ENCODE measurements at regions not wholly inside any gene's neighbourhood (a gene's known extent, or its start where the extent isn't known, plus 50 kb on each side); places are given as distances from the start of the nearest gene placed in this dataset.

- intact Hi-C loops (cut with micrococcal nuclease), result no loop called here
Measured at GRCh38 chr4:13056630-13057189, 427.4 kb downstream of the RAB28 start.

- intact Hi-C loops (cut with micrococcal nuclease), result no loop called here
Measured at GRCh38 chr4:13054420-13054970, 429.6 kb downstream of the RAB28 start.

DNA sequence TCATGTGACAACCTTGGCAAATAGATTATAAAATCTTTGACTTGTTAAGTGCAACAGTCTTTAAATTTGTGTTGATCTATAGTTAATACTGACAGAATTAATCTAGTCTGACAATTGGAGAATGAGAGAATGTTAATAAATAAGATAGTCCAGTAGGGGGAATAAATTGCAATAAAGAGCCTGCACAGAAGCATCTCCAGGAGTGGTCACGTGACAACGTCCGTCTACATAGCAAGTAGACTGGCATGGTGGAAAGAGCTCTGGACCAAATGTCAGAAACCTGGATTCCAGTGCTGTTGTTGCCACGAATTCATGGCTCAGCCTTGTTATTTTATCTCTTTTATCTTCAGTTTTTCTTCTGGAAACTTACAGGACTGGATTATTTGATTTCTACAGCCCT is 436.5 kb downstream of the RAB28 start:
- intact Hi-C loops (cut with micrococcal nuclease), result no loop called here

DNA sequence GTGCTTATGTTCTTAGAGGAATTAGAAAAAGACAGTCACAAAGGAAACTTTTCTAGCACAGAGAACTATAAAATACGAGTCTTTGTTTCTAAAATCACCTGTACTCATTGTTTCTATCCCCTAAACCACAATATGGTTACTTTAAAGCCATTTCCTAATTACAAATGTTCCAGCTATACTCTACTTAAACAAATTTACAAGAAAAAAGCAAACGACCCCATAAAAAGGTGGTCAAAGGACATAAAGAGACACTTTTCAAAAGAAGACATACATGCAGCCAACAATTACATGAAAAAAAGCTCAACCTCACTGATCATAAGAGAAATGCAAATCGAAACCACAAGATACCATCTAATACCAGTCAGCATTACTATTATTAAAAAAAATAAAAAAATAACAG is 447.3 kb downstream of the RAB28 start:
- intact Hi-C loops (cut with micrococcal nuclease), result no loop called here

- intact Hi-C loops (cut with micrococcal nuclease), result no loop called here
Measured at GRCh38 chr4:13032936-13033335, 451.2 kb downstream of the RAB28 start.

DNA sequence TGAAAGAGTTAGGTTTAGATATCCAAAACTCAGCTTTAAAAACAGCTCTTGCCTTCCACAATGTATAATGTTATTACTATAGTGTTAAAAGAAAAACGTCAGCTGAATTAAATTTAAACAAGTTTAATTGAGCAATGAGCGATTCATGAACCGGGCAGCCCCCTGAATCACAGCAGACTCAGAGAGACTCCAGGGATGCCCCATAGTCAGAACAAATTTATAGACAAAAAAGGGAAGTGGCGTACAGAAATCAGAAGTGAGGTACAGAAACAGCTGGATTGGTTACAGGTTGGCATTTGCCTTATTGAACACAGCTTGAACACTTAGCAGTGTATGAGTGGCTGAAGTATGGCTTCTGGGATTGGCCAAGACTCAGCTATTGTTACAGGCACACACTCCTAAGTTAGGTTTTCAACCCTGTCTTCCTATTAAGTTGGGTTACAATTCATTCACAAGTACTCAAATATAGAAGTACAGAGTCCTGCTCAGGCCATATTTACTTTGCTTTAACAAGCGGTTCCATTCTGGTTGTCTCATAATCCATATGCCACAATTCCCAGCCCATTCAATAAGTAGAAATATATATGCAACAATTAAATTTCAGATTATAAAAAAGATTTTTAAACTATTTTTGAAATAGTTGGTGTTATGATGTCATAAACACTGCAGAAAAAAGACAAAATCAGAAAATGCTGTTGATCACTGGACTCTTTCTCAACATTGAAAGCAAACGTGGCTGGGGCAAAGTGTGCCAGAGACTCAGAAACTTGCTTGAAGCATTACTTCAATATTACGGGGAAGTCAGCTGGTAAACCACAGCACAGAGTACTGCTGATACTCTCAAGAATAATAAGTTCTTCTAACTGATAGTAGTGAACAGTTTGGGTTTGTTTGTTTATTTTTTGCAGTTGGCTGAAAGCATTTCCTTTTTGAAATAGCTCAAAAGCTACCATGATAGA is 459.7 kb downstream of the RAB28 start:
- intact Hi-C loops (cut with micrococcal nuclease), result no loop called here

DNA sequence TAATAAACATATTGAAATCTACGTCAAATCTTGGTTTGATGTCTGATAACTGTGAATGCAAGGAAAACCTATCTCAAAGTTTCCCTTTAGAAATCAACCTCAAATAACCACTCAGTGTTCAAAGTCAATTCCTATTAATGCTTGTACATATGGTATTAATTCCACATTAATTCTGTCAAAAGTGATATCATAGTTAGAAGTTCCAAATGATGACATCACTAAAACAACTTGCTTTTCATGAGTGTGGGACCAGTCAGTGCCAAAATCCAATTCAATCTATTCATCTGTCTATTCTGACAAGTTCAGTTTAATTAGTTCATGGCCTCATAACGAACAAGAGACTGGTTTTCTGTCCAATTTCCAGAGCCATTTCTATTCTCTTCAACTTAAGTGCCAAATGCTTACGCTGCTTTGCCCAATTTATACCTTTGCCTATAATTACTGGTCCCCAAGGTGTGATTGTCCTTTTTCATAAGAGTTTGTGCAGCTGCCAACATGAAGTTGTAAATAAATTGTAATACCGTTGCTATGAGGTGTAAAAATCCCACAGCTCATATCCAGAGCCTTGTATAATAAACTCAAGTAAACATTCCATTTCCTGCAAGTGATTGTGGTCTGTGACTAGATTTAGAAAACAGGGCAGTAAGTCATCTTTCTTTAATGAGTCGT is 476.2 kb downstream of the RAB28 start:
- intact Hi-C loops (cut with micrococcal nuclease), result no loop called here

GRCh38 chr4:12993923-12994322 is 490.2 kb downstream of the RAB28 start:
- intact Hi-C loops (cut with micrococcal nuclease), result no loop called here

DNA sequence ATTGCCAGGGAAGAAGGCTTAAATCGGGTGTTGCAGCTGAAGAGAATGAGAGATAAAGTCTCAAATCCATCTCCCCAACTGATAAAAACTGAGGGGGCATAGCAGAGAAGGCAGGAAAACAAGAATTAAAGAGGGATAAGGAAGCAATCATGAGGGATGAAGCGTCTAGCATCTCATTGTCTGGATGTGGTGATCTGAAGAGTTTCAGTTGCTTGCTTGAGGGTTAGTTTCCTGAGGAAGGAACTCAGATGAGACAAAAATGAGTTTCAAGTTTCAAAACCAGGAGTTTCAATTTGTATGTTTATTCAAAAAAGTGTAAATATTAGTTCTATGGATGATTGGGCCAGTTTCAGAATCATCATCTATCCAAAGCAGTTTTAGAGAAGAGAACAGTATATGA is 496.9 kb downstream of the RAB28 start:
- intact Hi-C loops (cut with micrococcal nuclease), result no loop called here

GRCh38 chr4:12979797-12980196 is 504.3 kb downstream of the RAB28 start:
- intact Hi-C loops (cut with micrococcal nuclease), result no loop called here

DNA sequence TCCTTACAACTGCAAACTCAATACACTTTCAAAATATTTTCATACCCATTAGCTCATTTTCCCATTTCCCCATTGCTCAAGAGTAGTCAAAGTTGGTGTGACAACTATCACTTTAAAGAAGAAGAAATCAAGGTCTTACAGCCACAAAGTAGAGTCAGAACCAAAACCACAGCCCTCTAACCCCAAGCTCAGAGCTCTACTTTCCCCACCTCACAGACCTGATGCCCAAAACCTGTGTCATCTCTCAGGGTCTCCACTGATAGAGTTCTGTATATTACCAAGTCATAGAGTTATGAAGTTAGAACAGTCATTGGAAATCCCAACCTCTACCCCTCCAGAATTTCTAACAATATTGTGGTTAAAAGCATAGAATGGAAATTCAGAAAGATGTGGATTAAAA is 505.8 kb downstream of the RAB28 start:
- intact Hi-C loops (cut with micrococcal nuclease), result no loop called here

DNA sequence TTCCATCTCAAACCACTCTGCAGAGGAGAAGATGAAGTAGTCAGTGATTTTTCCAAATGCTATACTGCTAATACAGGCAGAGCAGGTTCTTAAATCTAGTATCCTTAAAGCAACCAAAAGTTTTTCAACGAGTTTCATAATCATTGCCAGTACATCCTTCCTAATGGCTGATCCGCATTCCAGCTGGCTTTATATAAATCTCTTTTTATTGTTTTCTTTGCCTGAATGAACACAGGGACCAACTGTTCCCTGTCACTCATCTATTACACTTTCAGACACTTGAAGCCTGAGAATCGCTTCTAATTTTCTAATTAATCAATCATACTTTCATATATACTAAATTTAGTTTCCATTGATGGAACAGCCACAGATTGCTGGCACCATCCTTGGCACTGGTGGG is 508.6 kb downstream of the RAB28 start:
- intact Hi-C loops (cut with micrococcal nuclease), result no loop called here

GRCh38 chr4:12973522-12973921 is 510.6 kb downstream of the RAB28 start:
- intact Hi-C loops (cut with micrococcal nuclease), result no loop called here

- intact Hi-C loops (cut with micrococcal nuclease), result no loop called here
Measured at GRCh38 chr4:12968345-12968744, 515.8 kb downstream of the RAB28 start.

DNA sequence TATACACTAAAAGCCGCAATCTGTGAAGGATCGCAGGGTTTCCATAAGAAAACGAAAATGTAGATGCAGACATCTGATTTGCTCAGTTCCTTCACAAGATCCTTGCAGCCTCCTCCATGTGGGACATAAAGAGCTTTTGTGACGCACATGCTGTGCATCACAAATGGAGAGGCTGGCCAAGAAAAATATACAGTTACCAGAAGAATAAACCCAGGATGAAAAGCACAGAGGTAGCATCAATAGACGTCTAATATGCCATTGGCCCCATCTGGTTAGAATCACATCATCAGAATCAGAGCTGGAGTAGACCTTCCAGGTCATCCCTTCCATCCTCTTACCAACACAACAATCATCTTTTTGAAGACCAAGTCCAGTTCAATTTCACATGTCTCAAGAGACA is 517.4 kb downstream of the RAB28 start:
- intact Hi-C loops (cut with micrococcal nuclease), result no loop called here

- intact Hi-C loops (cut with micrococcal nuclease), result no loop called here
Measured at GRCh38 chr4:12965334-12965733, 518.8 kb downstream of the RAB28 start.

DNA sequence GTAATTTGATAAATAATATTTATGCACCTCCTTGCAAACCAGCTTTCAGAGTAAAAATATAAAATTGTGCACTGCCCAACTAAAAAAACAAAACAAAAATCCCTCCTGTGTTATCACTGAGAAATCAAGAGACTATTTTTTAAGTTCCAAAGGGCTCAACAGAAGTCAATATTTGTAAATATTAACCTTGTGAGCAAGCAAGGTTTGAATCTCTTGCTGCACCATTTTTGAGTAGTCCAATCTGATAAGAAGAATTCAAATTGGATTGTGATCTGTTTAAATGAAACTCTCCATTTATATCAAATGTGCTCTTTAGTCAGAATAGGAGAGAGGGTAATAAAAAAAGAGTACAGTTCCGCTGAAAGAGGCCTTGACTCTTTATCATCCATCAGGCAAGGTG is 520.2 kb downstream of the RAB28 start:
- intact Hi-C loops (cut with micrococcal nuclease), result no loop called here

- intact Hi-C loops (cut with micrococcal nuclease), result no loop called here
Measured at GRCh38 chr4:12963291-12963690, 520.8 kb downstream of the RAB28 start.

GRCh38 chr4:12961713-12962112 is 522.4 kb downstream of the RAB28 start:
- intact Hi-C loops (cut with micrococcal nuclease), result no loop called here

DNA sequence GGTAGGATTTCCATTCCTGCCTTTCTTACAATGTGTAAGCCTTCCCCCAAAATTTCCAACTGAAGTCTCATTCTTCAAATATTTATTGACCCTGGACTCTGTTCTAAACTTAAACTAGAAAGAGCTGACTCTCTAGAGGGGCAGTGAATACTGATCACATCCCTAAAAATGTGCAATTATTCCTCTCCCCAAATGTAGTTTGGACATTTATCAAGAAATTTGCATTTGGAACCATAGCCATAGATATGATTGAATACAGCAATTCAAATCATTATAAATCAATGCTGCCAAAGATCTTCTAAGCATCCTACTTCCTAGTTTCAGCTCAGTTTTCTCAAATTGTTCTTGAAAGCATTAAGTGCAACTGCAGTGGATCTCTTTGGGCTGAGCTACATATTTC is 525.7 kb downstream of the RAB28 start:
- intact Hi-C loops (cut with micrococcal nuclease), result no loop called here

GRCh38 chr4:12957108-12957507 is 527.0 kb downstream of the RAB28 start:
- intact Hi-C loops (cut with micrococcal nuclease), result no loop called here

GRCh38 chr4:12956026-12956425 is 528.1 kb downstream of the RAB28 start:
- intact Hi-C loops (cut with micrococcal nuclease), result no loop called here
